ENCODE measurements at regions not wholly inside any gene's neighbourhood (a gene's known extent, or its start where the extent isn't known, plus 50 kb on each side); places are given as distances from the start of the nearest gene placed in this dataset.

- TF ChIP-seq EZH2 (IDR thresholded peaks at IDR 0.05): no peak
- TF ChIP-seq POLR2AphosphoS5 (IDR thresholded peaks at IDR 0.05; ENCODE audit: borderline replicate concordance, low read depth, low read length): no peak
Measured at GRCh38 chr6:142697922-142698321, 247.1 kb downstream of the HIVEP2 start.

Data from SK-N-MC (cell line).